Esophagus muscularis mucosa (tissue), 4 donors: ENCODE measurements at regions not wholly inside any gene's neighbourhood (a gene's known extent, or its start where the extent isn't known, plus 50 kb on each side); places are given as distances from the start of the nearest gene placed in this dataset.

Source experiments
- CTCF ChIP-seq, 3 experiments: fragments of 200-600 bp in 2 of 3; fragments of 450-650 bp in 1 of 3; sonication (generic) in 2 of 3; IDR thresholded peaks; one replicate each; pipeline ENCODE4 v1.5.1; 2017 to 2019; ENCODE audit warnings: antibody characterized with exemption in 3 of 3, mild to moderate bottlenecking in 2 of 3, moderate library complexity in 1 of 3
- EP300 ChIP-seq: sonication (generic); formaldehyde crosslinking; IDR thresholded peaks from one replicate; pipeline ENCODE4 v1.6.1; 2017; ENCODE audit warnings: antibody characterized with exemption
- POLR2A ChIP-seq: fragments of 450-650 bp; IDR thresholded peaks from one replicate; pipeline ENCODE4 v1.6.1; 2017; ENCODE audit warnings: antibody characterized with exemption, moderate library complexity, mild to moderate bottlenecking, low read depth
- POLR2AphosphoS5 ChIP-seq, 2 donors: sonication (generic); formaldehyde crosslinking; IDR thresholded peaks; one replicate each; pipeline ENCODE4 v1.6.1; 2017; ENCODE audit warnings: antibody characterized with exemption in 2 of 2

GRCh38 chr1:96964761-96965160 lies 243.2 kb downstream of the PTBP2 start:
- TF ChIP-seq CTCF (IDR thresholded peaks at IDR 0.05): no peak
- no peak for TF ChIP-seq POLR2AphosphoS5 (IDR thresholded peaks at IDR 0.05)
- no peak for TF ChIP-seq POLR2A
- TF ChIP-seq EP300: no peak
